ENCODE measurements at regions not wholly inside any gene's neighbourhood (a gene's known extent, or its start where the extent isn't known, plus 50 kb on each side); places are given as distances from the start of the nearest gene placed in this dataset.

- no peak for TF ChIP-seq CTCF (IDR thresholded peaks at IDR 0.05; ENCODE audit: low read depth, low read length, missing control alignments)
- DNase-seq (ENCODE audit: extremely low read depth, low read depth) = no peak
- no peak overlapping the region for H3K4me3 ChIP-seq (replicated peaks; ENCODE audit: low read depth, low read length)
These were observed 972.0 kb upstream of the LRRTM1 start for GRCh38 chr2:81276595-81276994.

- no peak overlapping the region for H3K4me3 ChIP-seq (replicated peaks; ENCODE audit: low read depth, low read length)
- DNase-seq (ENCODE audit: extremely low read depth, low read depth) = no peak
- no peak for TF ChIP-seq CTCF (IDR thresholded peaks at IDR 0.05; ENCODE audit: low read depth, low read length, missing control alignments)
These were observed 961.6 kb upstream of the LRRTM1 start for GRCh38 chr2:81266106-81266505.

- no peak for TF ChIP-seq CTCF (IDR thresholded peaks at IDR 0.05; ENCODE audit: low read depth, low read length, missing control alignments)
- DNase-seq (ENCODE audit: extremely low read depth, low read depth) = no peak
- no peak overlapping the region for H3K4me3 ChIP-seq (replicated peaks; ENCODE audit: low read depth, low read length)
These were observed 959.4 kb upstream of the LRRTM1 start for GRCh38 chr2:81263989-81264388.

- no peak overlapping the region for H3K4me3 ChIP-seq (replicated peaks; ENCODE audit: low read depth, low read length)
- no peak for DNase-seq (ENCODE audit: extremely low read depth, low read depth)
- TF ChIP-seq CTCF (IDR thresholded peaks at IDR 0.05; ENCODE audit: low read depth, low read length, missing control alignments) = no peak
These were observed 955.8 kb upstream of the LRRTM1 start for GRCh38 chr2:81260320-81260719.

- no peak overlapping the region for H3K4me3 ChIP-seq (replicated peaks; ENCODE audit: low read depth, low read length)
- TF ChIP-seq CTCF (IDR thresholded peaks at IDR 0.05; ENCODE audit: low read depth, low read length, missing control alignments) = no peak
- DNase-seq (ENCODE audit: extremely low read depth, low read depth) = no peak
These were observed 945.7 kb upstream of the LRRTM1 start for GRCh38 chr2:81250270-81250669.

- no peak for DNase-seq (ENCODE audit: extremely low read depth, low read depth)
- H3K4me3 ChIP-seq (replicated peaks; ENCODE audit: low read depth, low read length) = no peak overlapping the region
- no peak for TF ChIP-seq CTCF (IDR thresholded peaks at IDR 0.05; ENCODE audit: low read depth, low read length, missing control alignments)
These were observed 944.6 kb upstream of the LRRTM1 start for GRCh38 chr2:81249152-81249551.

GRCh38 chr2:81247648-81248047 is 943.1 kb upstream of the LRRTM1 start:
- TF ChIP-seq CTCF (IDR thresholded peaks at IDR 0.05; ENCODE audit: low read depth, low read length, missing control alignments) = no peak
- no peak overlapping the region for H3K4me3 ChIP-seq (replicated peaks; ENCODE audit: low read depth, low read length)
- DNase-seq (ENCODE audit: extremely low read depth, low read depth) = no peak
